T-helper 17 cell (primary cell): ENCODE measurements at regions not wholly inside any gene's neighbourhood (a gene's known extent, or its start where the extent isn't known, plus 50 kb on each side); places are given as distances from the start of the nearest gene placed in this dataset.

ENCODE experiments used
- ATAC-seq: fragments of 150-1000 bp; cut with Tn5 transposase; 2 replicates; pipeline ENCODE4 v1.10.0; 2021; ENCODE audit warnings: mild to moderate bottlenecking, moderate library complexity
- DNase-seq, 3 donors: peaks; one replicate each; pipeline versions ENCODE4 v3.0.0 to v3.0.0-alpha.2; 2020 to 2021
- H3K9me3 ChIP-seq: one replicate; pipeline ENCODE4 v1.7.0; 2013; ENCODE audit warnings: low read length, mild to moderate bottlenecking; ENCODE audit not compliant: control insufficient read depth, poor library complexity, severe bottlenecking
- H3K27ac Mint-ChIP-seq: one replicate; pipeline ENCODE4 v1.8.0; 2022; ENCODE audit warnings: mild to moderate bottlenecking, moderate library complexity, mixed read lengths
- H3K27me3 Mint-ChIP-seq: one replicate; pipeline ENCODE4 v1.8.0; 2022; ENCODE audit warnings: mixed read lengths
- H3K36me3 Mint-ChIP-seq: one replicate; pipeline ENCODE4 v1.8.0; 2022; ENCODE audit warnings: low read depth, mixed read lengths
- H3K4me1 Mint-ChIP-seq: one replicate; pipeline ENCODE4 v1.8.0; 2022; ENCODE audit warnings: mild to moderate bottlenecking, mixed read lengths
- H3K4me3 Mint-ChIP-seq: one replicate; pipeline ENCODE4 v1.8.0; 2022; ENCODE audit warnings: mild to moderate bottlenecking, moderate library complexity, mixed read lengths

- no peaks in the 10 kb centered on the region for H3K4me1 Mint-ChIP-seq
- ATAC-seq = no peak
- no peaks in the 10 kb centered on the region for H3K9me3 ChIP-seq
- H3K4me3 Mint-ChIP-seq = no peak overlapping the region
- no peak for DNase-seq
- peaks cover 11% of the 10 kb centered on the region for H3K27me3 Mint-ChIP-seq
- no peak overlapping the region for H3K27ac Mint-ChIP-seq
- no peaks in the 10 kb centered on the region for H3K36me3 Mint-ChIP-seq
These were observed 291.1 kb downstream of the FOXL1 start for GRCh38 chr16:86869288-86870022.

GRCh38 chr16:86870380-86870779, 292.0 kb downstream of the FOXL1 start:
- H3K27me3 Mint-ChIP-seq = peaks cover 12% of the 10 kb centered on the region
- H3K9me3 ChIP-seq = no peaks in the 10 kb centered on the region
- ATAC-seq = no peak
- no peaks in the 10 kb centered on the region for H3K4me1 Mint-ChIP-seq
- H3K36me3 Mint-ChIP-seq = no peaks in the 10 kb centered on the region
- H3K27ac Mint-ChIP-seq = no peak overlapping the region
- DNase-seq = no peak
- no peak overlapping the region for H3K4me3 Mint-ChIP-seq

- H3K4me1 Mint-ChIP-seq = no peaks in the 10 kb centered on the region
- H3K36me3 Mint-ChIP-seq = no peaks in the 10 kb centered on the region
- H3K27me3 Mint-ChIP-seq = peaks cover 26% of the 10 kb centered on the region
These were observed 293.8 kb downstream of the FOXL1 start for GRCh38 chr16:86872131-86872530.

GRCh38 chr16:86872833-86873232, 294.5 kb downstream of the FOXL1 start:
- H3K27me3 Mint-ChIP-seq = peaks cover 31% of the 10 kb centered on the region
- no peak for ATAC-seq
- H3K4me3 Mint-ChIP-seq = no peak overlapping the region
- no peak for DNase-seq
- H3K9me3 ChIP-seq = no peaks in the 10 kb centered on the region
- no peak overlapping the region for H3K27ac Mint-ChIP-seq
- no peaks in the 10 kb centered on the region for H3K4me1 Mint-ChIP-seq
- H3K36me3 Mint-ChIP-seq = no peaks in the 10 kb centered on the region

More at GRCh38 chr16:86872131-86872530, 293.8 kb downstream of the FOXL1 start:
- Mint-ChIP-seq H3K4me3 (no peak overlapping the region), H3K27ac (no peak overlapping the region)
- DNase-seq = no peak
- no peak for ATAC-seq
- H3K9me3 ChIP-seq = no peaks in the 10 kb centered on the region

GRCh38 chr16:86874141-86874540, 295.8 kb downstream of the FOXL1 start:
- Mint-ChIP-seq H3K4me3 (no peak overlapping the region), H3K4me1 (no peaks in the 10 kb centered on the region), H3K27me3 (peaks cover 40% of the 10 kb centered on the region), H3K27ac (no peak overlapping the region), H3K36me3 (no peaks in the 10 kb centered on the region)
- DNase-seq = no peak
- no peaks in the 10 kb centered on the region for H3K9me3 ChIP-seq
- no peak for ATAC-seq

- Mint-ChIP-seq H3K36me3 (peaks cover 2% of the 10 kb centered on the region), H3K4me1 (no peaks in the 10 kb centered on the region), H3K27me3 (peaks cover 58% of the 10 kb centered on the region), H3K27ac (no peak overlapping the region), H3K4me3 (no peak overlapping the region)
- DNase-seq = no peak
- H3K9me3 ChIP-seq = no peaks in the 10 kb centered on the region
- ATAC-seq = no peak
These were observed 298.1 kb downstream of the FOXL1 start for GRCh38 chr16:86876499-86876898.

GRCh38 chr16:86877108-86877507, 298.8 kb downstream of the FOXL1 start:
- H3K27me3 Mint-ChIP-seq = peaks cover 57% of the 10 kb centered on the region
- no peak overlapping the region for H3K4me3 Mint-ChIP-seq
- ATAC-seq (no peak), DNase-seq (no peak)
- H3K27ac Mint-ChIP-seq = no peak overlapping the region
- no peaks in the 10 kb centered on the region for H3K4me1 Mint-ChIP-seq
- H3K36me3 Mint-ChIP-seq = peaks cover 2% of the 10 kb centered on the region
- H3K9me3 ChIP-seq = no peaks in the 10 kb centered on the region

GRCh38 chr16:86877835-86878234, 299.5 kb downstream of the FOXL1 start:
- H3K9me3 ChIP-seq = no peaks in the 10 kb centered on the region
- no peak for ATAC-seq
- Mint-ChIP-seq H3K4me3 (no peak overlapping the region), H3K27ac (no peak overlapping the region), H3K27me3 (peaks cover 54% of the 10 kb centered on the region), H3K4me1 (no peaks in the 10 kb centered on the region), H3K36me3 (peaks cover 2% of the 10 kb centered on the region)
- DNase-seq = no peak

GRCh38 chr16:86878236-86879080, 300.1 kb downstream of the FOXL1 start:
- no peaks in the 10 kb centered on the region for H3K9me3 ChIP-seq
- Mint-ChIP-seq H3K4me3 (no peak overlapping the region), H3K27ac (no peak overlapping the region), H3K4me1 (no peaks in the 10 kb centered on the region), H3K27me3 (peaks cover 57% of the 10 kb centered on the region), H3K36me3 (peaks cover 2% of the 10 kb centered on the region)
- DNase-seq (no peak), ATAC-seq (no peak)

- Mint-ChIP-seq H3K4me3 (no peak overlapping the region), H3K36me3 (peaks cover 2% of the 10 kb centered on the region), H3K27ac (no peak overlapping the region), H3K4me1 (no peaks in the 10 kb centered on the region), H3K27me3 (peaks cover 62% of the 10 kb centered on the region)
- no peaks in the 10 kb centered on the region for H3K9me3 ChIP-seq
- ATAC-seq = no peak
- DNase-seq = no peak
These were observed 300.9 kb downstream of the FOXL1 start for GRCh38 chr16:86879268-86879667.

- H3K9me3 ChIP-seq = no peaks in the 10 kb centered on the region
- peaks cover 65% of the 10 kb centered on the region for H3K27me3 Mint-ChIP-seq
- no peak overlapping the region for H3K27ac Mint-ChIP-seq
- H3K36me3 Mint-ChIP-seq = peaks cover 2% of the 10 kb centered on the region
- DNase-seq (no peak), ATAC-seq (no peak)
- H3K4me3 Mint-ChIP-seq = no peak overlapping the region
- no peaks in the 10 kb centered on the region for H3K4me1 Mint-ChIP-seq
These were observed 302.2 kb downstream of the FOXL1 start for GRCh38 chr16:86880316-86881117.

GRCh38 chr16:86881118-86881510, 302.8 kb downstream of the FOXL1 start:
- Mint-ChIP-seq H3K36me3 (peaks cover 2% of the 10 kb centered on the region), H3K4me1 (no peaks in the 10 kb centered on the region), H3K27me3 (peaks cover 59% of the 10 kb centered on the region), H3K27ac (no peak overlapping the region), H3K4me3 (no peak overlapping the region)
- no peaks in the 10 kb centered on the region for H3K9me3 ChIP-seq
- ATAC-seq (no peak), DNase-seq (no peak)

GRCh38 chr16:86881861-86882273, 303.5 kb downstream of the FOXL1 start:
- H3K27me3 Mint-ChIP-seq = peaks cover 52% of the 10 kb centered on the region
- DNase-seq (no peak), ATAC-seq (no peak)
- no peak overlapping the region for H3K27ac Mint-ChIP-seq
- H3K9me3 ChIP-seq = no peaks in the 10 kb centered on the region
- H3K4me1 Mint-ChIP-seq = no peaks in the 10 kb centered on the region
- peaks cover 2% of the 10 kb centered on the region for H3K36me3 Mint-ChIP-seq
- no peak overlapping the region for H3K4me3 Mint-ChIP-seq
